Suprapubic skin (tissue), 4 donors: ENCODE measurements at regions not wholly inside any gene's neighbourhood (a gene's known extent, or its start where the extent isn't known, plus 50 kb on each side); places are given as distances from the start of the nearest gene placed in this dataset.

Experiments
- POLR2A ChIP-seq, 2 donors: fragments of 450-650 bp; IDR thresholded peaks; one replicate each; pipeline ENCODE4 v1.6.1; 2017; ENCODE audit warnings: antibody characterized with exemption in 2 of 2, mild to moderate bottlenecking in 2 of 2, moderate library complexity in 2 of 2
- POLR2AphosphoS5 ChIP-seq, 3 donors: sonication (generic); formaldehyde crosslinking; IDR thresholded peaks; one replicate each; pipeline ENCODE4 v1.6.1; 2017; ENCODE audit warnings: antibody characterized with exemption in 3 of 3
- TF ChIP-seq, protein P1 (sequence below), 2 donors: fragments of 200-600 bp in 1 of 2; fragments of 450-650 bp in 1 of 2; sonication (generic) in 1 of 2; IDR thresholded peaks; one replicate each; pipeline ENCODE4 v1.5.1; 2016 to 2019; ENCODE audit warnings: antibody characterized with exemption in 2 of 2, mild to moderate bottlenecking in 1 of 2, moderate library complexity in 1 of 2

DNA sequence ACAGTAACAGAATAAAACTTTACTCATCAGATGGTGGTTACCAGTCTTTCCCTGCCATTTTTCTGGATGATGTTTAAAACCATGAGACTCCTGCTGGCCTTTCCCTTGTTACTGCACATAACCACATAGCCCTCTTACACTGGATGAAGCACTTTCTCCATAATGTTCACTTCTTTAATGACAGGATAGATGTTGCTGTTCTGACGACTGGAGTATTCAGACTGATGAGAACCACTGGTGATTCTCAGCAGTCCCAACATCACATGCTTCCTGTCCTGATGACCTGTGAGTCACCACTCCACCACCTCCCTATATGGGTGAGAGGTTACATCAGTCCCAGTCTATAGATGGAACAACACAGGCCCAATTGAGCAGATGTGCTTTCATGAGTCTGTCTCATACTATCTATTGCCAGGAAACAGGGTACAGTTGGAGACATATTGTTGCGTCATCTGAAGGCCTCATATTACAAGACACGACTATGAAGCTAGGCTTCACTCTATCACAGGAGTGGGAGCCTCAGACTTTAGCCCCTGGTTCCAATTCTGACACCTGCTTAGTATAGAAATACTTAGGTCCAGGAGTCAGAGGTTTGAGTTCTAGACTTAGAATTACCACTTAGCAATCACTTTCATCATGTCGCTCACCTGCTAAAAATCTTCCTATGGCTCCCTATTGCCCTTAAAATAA, 145.7 kb upstream of the KLF7 start:
- TF ChIP-seq, protein P1, sequence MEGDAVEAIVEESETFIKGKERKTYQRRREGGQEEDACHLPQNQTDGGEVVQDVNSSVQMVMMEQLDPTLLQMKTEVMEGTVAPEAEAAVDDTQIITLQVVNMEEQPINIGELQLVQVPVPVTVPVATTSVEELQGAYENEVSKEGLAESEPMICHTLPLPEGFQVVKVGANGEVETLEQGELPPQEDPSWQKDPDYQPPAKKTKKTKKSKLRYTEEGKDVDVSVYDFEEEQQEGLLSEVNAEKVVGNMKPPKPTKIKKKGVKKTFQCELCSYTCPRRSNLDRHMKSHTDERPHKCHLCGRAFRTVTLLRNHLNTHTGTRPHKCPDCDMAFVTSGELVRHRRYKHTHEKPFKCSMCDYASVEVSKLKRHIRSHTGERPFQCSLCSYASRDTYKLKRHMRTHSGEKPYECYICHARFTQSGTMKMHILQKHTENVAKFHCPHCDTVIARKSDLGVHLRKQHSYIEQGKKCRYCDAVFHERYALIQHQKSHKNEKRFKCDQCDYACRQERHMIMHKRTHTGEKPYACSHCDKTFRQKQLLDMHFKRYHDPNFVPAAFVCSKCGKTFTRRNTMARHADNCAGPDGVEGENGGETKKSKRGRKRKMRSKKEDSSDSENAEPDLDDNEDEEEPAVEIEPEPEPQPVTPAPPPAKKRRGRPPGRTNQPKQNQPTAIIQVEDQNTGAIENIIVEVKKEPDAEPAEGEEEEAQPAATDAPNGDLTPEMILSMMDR (IDR thresholded peaks at IDR 0.05): no peak
- TF ChIP-seq POLR2AphosphoS5 (IDR thresholded peaks at IDR 0.05): no peak
- no peak for TF ChIP-seq POLR2A (IDR thresholded peaks at IDR 0.05)
